Islet of Langerhans (tissue), 1 donor: ENCODE measurements at regions not wholly inside any gene's neighbourhood (a gene's known extent, or its start where the extent isn't known, plus 50 kb on each side); places are given as distances from the start of the nearest gene placed in this dataset.
"Not testable (repeated sequence)": the region's sequence is repeated elsewhere in the genome, so short reads cannot be mapped to it uniquely, and the experiment has no call there.

Experiments
- FAIRE-seq: peaks from one replicate; lab custom pipeline; 2011; peaks lifted over from hg19 to GRCh38; lab: Jason Lieb, UNC

- FAIRE-seq = no peak
Measured at GRCh38 chrX:98065151-98065550, 1181.4 kb downstream of the RPA4 start.

DNA sequence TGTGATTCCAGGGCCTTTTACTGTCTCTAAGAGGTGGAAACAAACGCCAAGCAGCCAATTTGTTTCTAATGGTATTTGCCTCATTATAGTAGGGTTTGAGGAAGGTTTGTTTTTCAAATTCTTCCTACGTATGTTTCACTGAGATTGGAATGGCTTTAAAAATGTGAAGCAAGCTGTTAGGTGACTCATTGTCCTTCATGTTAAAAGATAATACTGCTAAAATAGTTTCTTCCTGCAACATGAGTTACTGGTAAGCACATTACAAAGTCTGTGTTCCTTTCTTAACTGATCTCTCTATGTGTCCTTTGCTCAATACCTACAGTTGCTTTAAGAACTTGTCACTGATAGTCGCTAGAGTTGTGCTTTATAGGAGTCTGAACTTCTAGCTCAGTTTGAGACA is 1183.9 kb downstream of the RPA4 start:
- no peak for FAIRE-seq

DNA sequence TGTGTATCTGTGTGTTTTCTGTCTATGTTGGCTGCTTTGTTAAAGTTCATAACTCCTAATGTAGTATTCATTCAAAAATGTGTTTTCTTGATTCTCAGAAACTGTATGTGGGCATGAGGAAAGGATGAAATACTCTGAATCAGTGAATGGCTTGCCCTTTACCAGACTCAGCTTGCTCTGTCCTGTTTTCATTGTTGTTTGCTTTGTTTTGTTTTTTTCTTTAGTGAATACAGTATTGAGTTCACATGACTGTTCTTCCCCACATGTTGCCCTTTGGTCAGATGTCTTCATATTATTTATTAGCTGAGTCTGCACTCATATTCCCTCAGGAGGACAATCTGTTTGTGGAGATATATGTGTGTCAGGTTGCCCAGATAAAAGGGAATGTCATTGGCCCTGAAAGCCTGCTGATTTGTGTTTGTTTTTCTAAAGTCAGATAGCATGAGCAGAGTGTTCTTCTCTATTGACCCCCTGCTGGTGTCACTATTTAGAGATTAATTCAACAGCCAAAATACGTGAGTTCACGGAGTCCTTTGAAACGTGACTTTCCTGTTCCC is 1184.4 kb downstream of the RPA4 start:
- FAIRE-seq = peak; percentile 24

DNA sequence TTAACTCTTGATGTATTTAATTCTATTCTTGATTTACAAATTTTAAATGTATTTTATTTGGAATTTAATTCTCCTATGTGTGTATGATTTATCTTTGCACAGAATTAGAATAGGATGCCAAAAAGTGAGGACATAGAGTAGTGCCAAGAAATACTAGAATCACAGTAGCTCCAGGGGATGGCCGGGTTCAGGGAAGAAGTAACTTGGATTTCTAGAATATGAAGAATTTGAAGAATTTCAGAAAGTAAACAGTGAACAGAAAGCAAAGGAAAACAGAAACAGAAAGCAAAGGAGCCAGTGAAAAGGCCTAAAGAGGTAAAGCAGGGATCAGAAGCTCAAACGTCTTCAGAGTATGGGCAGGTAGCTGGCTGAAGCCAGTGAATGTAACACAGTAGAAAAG is 1187.6 kb downstream of the RPA4 start:
- no peak for FAIRE-seq

- FAIRE-seq = no peak
Measured at GRCh38 chrX:98077440-98077839, 1193.7 kb downstream of the RPA4 start.

- no peak for FAIRE-seq
Measured at GRCh38 chrX:98111684-98112083, 1228.0 kb downstream of the RPA4 start.

GRCh38 chrX:98114021-98114420 is 1230.3 kb downstream of the RPA4 start:
- FAIRE-seq = no peak

GRCh38 chrX:98141466-98141865 is 1257.8 kb downstream of the RPA4 start:
- FAIRE-seq = no peak

- FAIRE-seq = no peak
Measured at GRCh38 chrX:98191003-98191402, 1307.3 kb downstream of the RPA4 start.

DNA sequence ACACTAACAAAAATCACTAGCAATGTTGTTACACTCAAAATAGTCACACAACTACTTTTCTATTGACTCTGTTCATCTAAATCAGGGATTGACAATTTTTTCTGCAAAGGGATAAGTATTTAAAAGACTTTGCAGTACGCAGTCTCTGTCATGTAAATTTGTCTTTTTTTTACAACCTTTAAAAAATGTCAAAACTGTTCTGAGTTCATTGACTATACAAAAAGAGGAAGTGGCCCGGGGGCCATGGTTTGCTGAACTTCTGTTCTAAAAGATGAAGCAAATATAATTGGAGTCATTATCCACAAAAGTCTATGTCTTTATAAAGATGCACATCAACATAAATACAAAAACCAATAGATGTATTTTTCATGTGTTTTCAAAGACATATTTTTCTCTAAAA is 1310.3 kb downstream of the RPA4 start:
- FAIRE-seq = no peak

- no peak for FAIRE-seq
Measured at GRCh38 chrX:98203800-98204199, 1320.1 kb downstream of the RPA4 start.

DNA sequence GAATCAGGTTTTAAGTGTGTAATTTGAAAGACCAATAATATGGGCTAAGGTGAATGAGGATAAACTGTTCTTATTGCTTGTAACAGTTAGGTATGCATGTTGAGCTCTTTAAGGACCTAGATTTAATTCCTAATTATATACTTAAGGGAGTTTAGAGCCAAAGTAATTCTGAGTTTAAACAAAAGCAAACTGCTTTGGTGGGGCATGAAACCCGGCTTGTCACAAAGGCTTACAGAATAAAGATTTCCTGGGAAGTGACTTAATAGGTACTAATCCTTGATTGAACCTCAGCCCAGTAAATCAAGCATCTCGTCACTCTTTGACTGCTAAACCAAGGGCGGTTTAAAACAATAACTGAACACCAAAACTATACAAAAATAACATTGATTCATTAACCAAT is 1324.2 kb downstream of the RPA4 start:
- FAIRE-seq = no peak

- FAIRE-seq = no peak
Measured at GRCh38 chrX:98231003-98231402, 1347.3 kb downstream of the RPA4 start.

DNA sequence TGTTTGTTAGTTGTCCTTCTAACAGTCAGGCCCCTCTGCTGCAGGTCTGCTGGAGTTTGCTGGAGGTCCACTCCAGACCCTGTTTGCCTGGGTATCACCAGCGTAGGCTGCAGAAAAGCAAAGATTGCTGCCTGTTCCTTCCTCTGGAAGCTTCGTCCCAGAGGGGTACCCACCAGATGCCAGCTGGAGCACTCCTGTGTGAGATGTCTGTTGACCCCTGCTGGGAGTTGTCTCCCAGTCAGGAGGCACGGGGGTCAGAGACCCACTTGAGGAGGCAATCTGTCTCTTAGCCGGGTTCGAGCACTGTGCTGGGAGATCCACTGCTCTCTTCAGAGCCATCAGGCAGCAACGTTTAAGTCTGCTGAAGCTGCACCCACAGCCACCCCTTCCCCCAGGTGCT is 1356.4 kb downstream of the RPA4 start:
- FAIRE-seq = not testable (repeated sequence)

DNA sequence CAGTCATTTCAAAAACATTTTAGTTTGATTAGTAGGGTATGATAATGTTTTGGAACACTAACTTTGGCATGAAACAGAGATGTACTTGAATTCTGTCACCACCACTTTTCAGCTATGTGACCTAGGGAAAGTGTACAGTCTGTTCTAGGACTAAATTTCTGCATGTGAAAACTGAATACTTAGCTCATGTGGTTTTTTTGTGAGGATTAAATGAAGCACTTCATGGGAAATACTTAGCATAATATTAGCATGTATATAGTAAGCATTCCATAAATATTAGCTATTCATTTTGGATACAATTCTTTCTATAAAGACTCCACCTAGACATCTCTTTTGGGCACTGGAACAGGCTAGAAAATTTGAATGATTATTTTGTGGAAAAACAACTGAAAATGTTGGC is 1379.4 kb downstream of the RPA4 start:
- no peak for FAIRE-seq

DNA sequence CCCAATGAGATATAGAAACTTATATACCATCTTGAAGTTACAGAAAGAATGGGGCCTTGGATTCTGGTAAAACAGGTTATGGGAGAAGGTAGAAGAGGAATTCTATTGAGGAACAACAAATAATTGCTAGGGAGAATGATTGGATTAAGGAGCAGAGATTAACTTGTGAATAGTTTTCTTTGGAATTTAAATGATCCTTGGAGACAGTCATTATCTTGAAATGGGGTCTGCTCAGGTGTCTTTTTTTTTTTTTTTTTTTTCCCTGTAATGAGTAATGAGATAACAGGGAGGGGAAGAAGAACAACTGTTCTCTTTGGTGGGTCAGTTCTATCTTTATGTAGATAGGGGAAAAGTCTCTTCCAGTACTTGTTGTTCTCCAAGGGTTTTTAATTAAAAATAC is 1406.0 kb downstream of the RPA4 start:
- no peak for FAIRE-seq

- no peak for FAIRE-seq
Measured at GRCh38 chrX:98294310-98294709, 1410.6 kb downstream of the RPA4 start.

DNA sequence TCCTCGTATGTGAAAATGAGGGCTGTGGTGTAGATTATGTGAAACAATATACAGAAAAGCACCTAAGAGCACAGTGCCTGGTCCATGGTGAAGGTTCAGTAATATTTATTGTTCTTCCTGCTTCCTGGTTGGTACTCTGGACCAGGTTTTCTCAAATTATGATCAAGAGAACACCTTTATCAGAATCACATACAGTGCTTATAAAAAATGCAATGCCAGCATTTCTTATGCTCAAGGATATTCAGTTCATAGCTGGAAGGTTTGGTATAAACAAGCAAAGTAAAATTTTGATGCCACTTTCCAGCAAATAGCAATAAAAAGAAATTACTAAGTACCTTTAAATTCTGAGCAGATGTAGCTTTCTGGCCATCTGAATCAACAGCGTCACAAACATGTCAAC is 1412.4 kb downstream of the RPA4 start:
- no peak for FAIRE-seq

GRCh38 chrX:98299785-98300184 is 1416.1 kb downstream of the RPA4 start:
- FAIRE-seq = no peak

- FAIRE-seq = not testable (repeated sequence)
Measured at GRCh38 chrX:98300536-98300935, 1416.8 kb downstream of the RPA4 start.

- FAIRE-seq = no peak
Measured at GRCh38 chrX:98331407-98331806, 1447.7 kb downstream of the RPA4 start.

DNA sequence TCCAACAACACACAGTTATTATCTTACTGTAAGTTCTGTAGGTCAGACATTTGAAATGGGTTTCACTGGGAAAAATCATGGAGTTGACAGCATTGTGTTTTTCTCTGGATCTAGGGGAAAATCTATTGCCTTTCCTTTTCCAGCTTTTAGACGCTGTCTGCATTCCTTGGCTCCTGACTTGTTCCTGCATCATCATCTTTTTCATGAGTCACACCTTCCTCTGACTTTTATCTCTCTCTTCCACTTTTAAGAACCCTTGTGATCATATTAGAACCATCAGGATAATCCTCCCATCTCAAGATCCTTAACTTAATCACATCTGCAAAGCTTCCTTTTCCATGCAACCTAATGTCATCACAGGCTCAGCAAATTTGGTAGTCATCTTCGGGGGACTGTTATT is 1454.8 kb downstream of the RPA4 start:
- FAIRE-seq = no peak

- FAIRE-seq = no peak
Measured at GRCh38 chrX:98350940-98351339, 1467.2 kb downstream of the RPA4 start.

DNA sequence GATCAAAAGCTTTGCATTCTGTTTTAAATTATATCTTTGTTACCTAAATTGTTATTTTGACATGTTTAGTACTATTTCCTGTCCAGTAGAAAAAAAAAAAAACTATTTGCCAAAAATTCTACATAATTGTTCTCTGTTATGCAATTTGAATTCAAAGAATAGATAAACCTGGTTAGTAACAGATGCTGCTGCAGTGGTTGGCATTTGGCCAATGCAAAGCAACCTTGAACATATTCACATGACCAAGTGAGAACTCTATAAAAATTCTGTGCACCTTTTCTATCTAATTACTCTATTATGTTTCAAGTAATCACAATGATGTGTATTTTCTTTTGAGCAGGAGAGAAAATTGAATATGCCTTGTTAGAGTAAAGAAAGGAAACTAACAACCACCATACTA is 1473.4 kb downstream of the RPA4 start:
- FAIRE-seq = peak; percentile 83

- no peak for FAIRE-seq
Measured at GRCh38 chrX:98362630-98363029, 1478.9 kb downstream of the RPA4 start.
